ENCODE measurements at regions not wholly inside any gene's neighbourhood (a gene's known extent, or its start where the extent isn't known, plus 50 kb on each side); places are given as distances from the start of the nearest gene placed in this dataset.

- H3K4me1 ChIP-seq (ENCODE audit: insufficient read depth, poor library complexity, severe bottlenecking), result no peaks in the 10 kb centered on the region
- DNase-seq (ENCODE audit: low spot score) (no peak), ATAC-seq (ENCODE audit: low read depth) (no peak)
- H3K27ac ChIP-seq (ENCODE audit: poor library complexity, severe bottlenecking), result no peak overlapping the region
- H3K4me3 ChIP-seq (ENCODE audit: severe bottlenecking), result no peak overlapping the region
- TF ChIP-seq CTCF (IDR thresholded peaks at IDR 0.05; ENCODE audit: poor library complexity, severe bottlenecking), result no peak
- no peaks in the 10 kb centered on the region for H3K9me3 ChIP-seq (ENCODE audit: severe bottlenecking)
- no peaks in the 10 kb centered on the region for H3K27me3 ChIP-seq (ENCODE audit: insufficient read depth, poor library complexity, severe bottlenecking)
- H3K36me3 ChIP-seq (ENCODE audit: low read depth), result no peaks in the 10 kb centered on the region
These were observed 741.5 kb upstream of the SLC39A10 start for GRCh38 chr2:194915485-194915884.

GRCh38 chr2:194907569-194907968 is 749.5 kb upstream of the SLC39A10 start:
- ATAC-seq (ENCODE audit: low read depth), result no peak
- TF ChIP-seq CTCF (IDR thresholded peaks at IDR 0.05; ENCODE audit: poor library complexity, severe bottlenecking), result no peak
- H3K4me1 ChIP-seq (ENCODE audit: insufficient read depth, poor library complexity, severe bottlenecking), result no peaks in the 10 kb centered on the region
- no peaks in the 10 kb centered on the region for H3K27me3 ChIP-seq (ENCODE audit: insufficient read depth, poor library complexity, severe bottlenecking)
- H3K36me3 ChIP-seq (ENCODE audit: low read depth), result no peaks in the 10 kb centered on the region
- DNase-seq (ENCODE audit: low spot score), result no peak
- no peak overlapping the region for H3K27ac ChIP-seq (ENCODE audit: poor library complexity, severe bottlenecking)
- H3K9me3 ChIP-seq (ENCODE audit: severe bottlenecking), result no peaks in the 10 kb centered on the region
- H3K4me3 ChIP-seq (ENCODE audit: severe bottlenecking), result no peak overlapping the region

- Histone ChIP-seq H3K27ac (ENCODE audit: poor library complexity, severe bottlenecking) (no peak overlapping the region), H3K27me3 (ENCODE audit: insufficient read depth, poor library complexity, severe bottlenecking) (no peaks in the 10 kb centered on the region), H3K4me3 (ENCODE audit: severe bottlenecking) (no peak overlapping the region), H3K36me3 (ENCODE audit: low read depth) (no peaks in the 10 kb centered on the region), H3K9me3 (ENCODE audit: severe bottlenecking) (no peaks in the 10 kb centered on the region), H3K4me1 (ENCODE audit: insufficient read depth, poor library complexity, severe bottlenecking) (no peaks in the 10 kb centered on the region)
- DNase-seq (ENCODE audit: low spot score), result no peak
- TF ChIP-seq CTCF (IDR thresholded peaks at IDR 0.05; ENCODE audit: poor library complexity, severe bottlenecking), result no peak
- no peak for ATAC-seq (ENCODE audit: low read depth)
These were observed 760.2 kb upstream of the SLC39A10 start for GRCh38 chr2:194896871-194897270.

GRCh38 chr2:194883711-194884110 is 773.3 kb upstream of the SLC39A10 start:
- Histone ChIP-seq H3K4me1 (ENCODE audit: insufficient read depth, poor library complexity, severe bottlenecking) (no peaks in the 10 kb centered on the region), H3K36me3 (ENCODE audit: low read depth) (no peaks in the 10 kb centered on the region), H3K27ac (ENCODE audit: poor library complexity, severe bottlenecking) (no peak overlapping the region), H3K4me3 (ENCODE audit: severe bottlenecking) (no peak overlapping the region), H3K27me3 (ENCODE audit: insufficient read depth, poor library complexity, severe bottlenecking) (no peaks in the 10 kb centered on the region), H3K9me3 (ENCODE audit: severe bottlenecking) (no peaks in the 10 kb centered on the region)
- ATAC-seq (ENCODE audit: low read depth) (no peak), DNase-seq (ENCODE audit: low spot score) (no peak)
- TF ChIP-seq CTCF (IDR thresholded peaks at IDR 0.05; ENCODE audit: poor library complexity, severe bottlenecking), result no peak

- Histone ChIP-seq H3K4me1 (ENCODE audit: insufficient read depth, poor library complexity, severe bottlenecking) (no peaks in the 10 kb centered on the region), H3K36me3 (ENCODE audit: low read depth) (no peaks in the 10 kb centered on the region), H3K27me3 (ENCODE audit: insufficient read depth, poor library complexity, severe bottlenecking) (no peaks in the 10 kb centered on the region), H3K9me3 (ENCODE audit: severe bottlenecking) (no peaks in the 10 kb centered on the region), H3K4me3 (ENCODE audit: severe bottlenecking) (no peak overlapping the region), H3K27ac (ENCODE audit: poor library complexity, severe bottlenecking) (no peak overlapping the region)
- no peak for DNase-seq (ENCODE audit: low spot score)
- TF ChIP-seq CTCF (IDR thresholded peaks at IDR 0.05; ENCODE audit: poor library complexity, severe bottlenecking), result no peak
- no peak for ATAC-seq (ENCODE audit: low read depth)
These were observed 786.0 kb upstream of the SLC39A10 start for GRCh38 chr2:194870974-194871535.
